K562 (cell line): ENCODE measurements at regions not wholly inside any gene's neighbourhood (a gene's known extent, or its start where the extent isn't known, plus 50 kb on each side); places are given as distances from the start of the nearest gene placed in this dataset.

Source experiments
- ATAC-seq: fragments of 200-7000 bp; cut with Tn5 transposase; 3 replicates; pipeline ENCODE4 v1.9.1; 2020; ENCODE audit warnings: moderate library complexity
- BruUV-seq: library from RNA; stranded (reverse); fragments of 400-500 nt; replicated peaks from 2 replicates; lab custom pipeline; 2021; lab: Mats Ljungman, UMichigan
- CTCF ChIA-PET: fragments of 300-600 bp; formaldehyde crosslinking; extraction: SDS; loops from one replicate; lab custom pipeline; 2021; ENCODE audit warnings: low intra/inter-chr PET ratio; lab: Yijun Ruan, JAX
- POLR2A ChIA-PET: fragments of 300-600, 350-650 bp; sonication (Branson Sonifier 250); formaldehyde crosslinking; extraction: SDS; loops from one replicate; lab custom pipeline; 2021; ENCODE audit warnings: antibody characterized with exemption, inconsistent platforms; lab: Yijun Ruan, JAX
- DNase-seq, 4 experiments: peaks; one replicate each; pipeline versions ENCODE4 v3.0.0 to v3.0.0-alpha.2; 2011 to 2018; ENCODE audit warnings: low spot score in 3 of 4, mixed read lengths in 3 of 4; ENCODE audit errors: extremely low read depth in 1 of 4
- FAIRE-seq: peaks from 2 replicates; lab custom pipeline; 2011; peaks lifted over from hg19 to GRCh38; lab: Jason Lieb, UNC
- H2AFZ ChIP-seq: 2 replicates; pipeline ENCODE4 v1.6.0; 2011; ENCODE audit warnings: low read depth, low read length, control low read depth, inconsistent platforms
- H3K27ac ChIP-seq: fragments of 200-600 bp; 3 replicates; pipeline ENCODE4 v1.8.0; 2011; ENCODE audit warnings: low read depth, mild to moderate bottlenecking, control low read depth, inconsistent platforms, low read length, moderate library complexity, mixed read lengths; ENCODE audit errors: extremely low read depth
- H3K27me3 ChIP-seq, 2 experiments: fragments of 300-600 bp in 1 of 2; 2 replicates in 1 of 2; 3 replicates in 1 of 2; pipeline versions ENCODE4 v1.6.0 to v1.8.0; 2011; ENCODE audit warnings: inconsistent platforms in 2 of 2, low read length in 2 of 2, mild to moderate bottlenecking in 1 of 2, mixed read lengths in 1 of 2, moderate library complexity in 1 of 2; ENCODE audit not compliant: control insufficient read depth in 2 of 2, insufficient read depth in 2 of 2
- H3K36me3 ChIP-seq: fragments of 300-600 bp; 3 replicates; pipeline ENCODE4 v1.8.0; 2011; ENCODE audit warnings: mild to moderate bottlenecking, low read length, inconsistent platforms; ENCODE audit not compliant: control insufficient read depth, insufficient read depth
- H3K4me1 ChIP-seq, 2 experiments: fragments of 200-600 bp in 1 of 2; replicated peaks in 1 of 2; 2 replicates in 1 of 2; 3 replicates in 1 of 2; pipeline versions ENCODE4 v1.5.1 to v1.8.0; 2011; ENCODE audit warnings: inconsistent platforms in 2 of 2, low read length in 2 of 2, mild to moderate bottlenecking in 1 of 2, mixed read lengths in 1 of 2, moderate library complexity in 1 of 2; ENCODE audit not compliant: control insufficient read depth in 2 of 2, insufficient read depth in 2 of 2
- H3K4me2 ChIP-seq: 2 replicates; pipeline ENCODE4 v1.6.1; 2011; ENCODE audit warnings: low read length, control low read depth, inconsistent platforms, mixed read lengths; ENCODE audit not compliant: insufficient read depth
- H3K4me3 ChIP-seq: fragments of 200-600 bp; sonication (generic), shearing (Covaris generic); 2 replicates; pipeline ENCODE4 v1.5.1; 2016; ENCODE audit warnings: control low read depth, inconsistent platforms
- H3K79me2 ChIP-seq: fragments of 200-600 bp; 3 replicates; pipeline ENCODE4 v1.8.0; 2011; ENCODE audit warnings: low read length, inconsistent platforms; ENCODE audit not compliant: control insufficient read depth, insufficient read depth
- H3K9ac ChIP-seq, 2 experiments: 2 replicates each; pipeline versions ENCODE4 v1.6.0 to v1.6.1; 2011; ENCODE audit warnings: low read depth in 2 of 2, low read length in 2 of 2, control low read depth in 1 of 2, inconsistent platforms in 1 of 2, mild to moderate bottlenecking in 1 of 2, mixed read lengths in 1 of 2; ENCODE audit not compliant: insufficient read depth in 1 of 2
- H3K9me1 ChIP-seq: one replicate; pipeline ENCODE4 v1.6.0; 2011; ENCODE audit warnings: inconsistent platforms, mild to moderate bottlenecking, low read length, moderate library complexity; ENCODE audit not compliant: control insufficient read depth, insufficient read depth
- H3K9me3 ChIP-seq: replicated peaks from 2 replicates; pipeline ENCODE4 v1.5.1; 2011; ENCODE audit warnings: low read depth, low read length, inconsistent platforms; ENCODE audit not compliant: control insufficient read depth, insufficient read depth
- H4K20me1 ChIP-seq: replicated peaks from 2 replicates; pipeline ENCODE4 v1.6.1; 2011; ENCODE audit warnings: low read length, inconsistent platforms, mixed read lengths; ENCODE audit not compliant: control insufficient read depth, insufficient read depth
- ADNP ChIP-seq: fragments of 200-800 bp; sonication (Bioruptor generic); IDR thresholded peaks from 2 replicates; pipeline ENCODE4 v1.6.1; 2016; ENCODE audit warnings: missing genetic modification characterization, missing compliant biosample characterization
- CHD1 ChIP-seq: fragments of 200-600 bp; sonication (generic); IDR thresholded peaks from one replicate; pipeline ENCODE4 v1.6.1; 2012; ENCODE audit warnings: mild to moderate bottlenecking, moderate library complexity, low read length, inconsistent platforms
- E2F4 ChIP-seq: sonication (generic); formaldehyde crosslinking; IDR thresholded peaks from 2 replicates; pipeline ENCODE4 v1.8.0; 2022; ENCODE audit warnings: mild to moderate bottlenecking, low read depth, missing genetic modification reagents
- HOXB6 ChIP-seq: fragments of 250-450 bp; sonication (Bioruptor Pico); IDR thresholded peaks from 2 replicates; pipeline ENCODE4 v1.5.1; 2022; ENCODE audit warnings: mild to moderate bottlenecking, borderline replicate concordance
- PTBP1 ChIP-seq: fragments of 200-400 bp; formaldehyde crosslinking; IDR thresholded peaks from 2 replicates; pipeline ENCODE4 v1.6.1; 2017; ENCODE audit warnings: low read depth, low read length
- PTRF ChIP-seq: fragments of 450-650 bp; IDR thresholded peaks from 2 replicates; pipeline ENCODE4 v1.6.1; 2016; ENCODE audit warnings: mild to moderate bottlenecking, missing genetic modification characterization, missing compliant biosample characterization
- RBM22 ChIP-seq: fragments of 200-400 bp; formaldehyde crosslinking; IDR thresholded peaks from 2 replicates; pipeline ENCODE4 v1.6.1; 2018; ENCODE audit warnings: low read length, low read depth; ENCODE audit not compliant: poor library complexity, severe bottlenecking
- RUNX1 ChIP-seq: sonication (generic); IDR thresholded peaks from 2 replicates; pipeline ENCODE4 v1.6.1; 2016; ENCODE audit warnings: antibody characterized with exemption, low read depth
- SRSF3 ChIP-seq: fragments of 200-400 bp; formaldehyde crosslinking; IDR thresholded peaks from 2 replicates; pipeline ENCODE4 v1.6.1; 2016; ENCODE audit warnings: mild to moderate bottlenecking, low read length, moderate library complexity; ENCODE audit not compliant: insufficient read depth
- U2AF1 ChIP-seq: fragments of 200-400 bp; formaldehyde crosslinking; optimal IDR thresholded peaks from 2 replicates; pipeline ENCODE3; 2017; ENCODE audit warnings: mild to moderate bottlenecking, low read depth, low read length, moderate library complexity
- VEZF1 ChIP-seq: fragments of 200-800 bp; sonication (Bioruptor generic); IDR thresholded peaks from 2 replicates; pipeline ENCODE4 v1.6.1; 2017; ENCODE audit warnings: missing genetic modification characterization, missing compliant biosample characterization
- ZNF134 ChIP-seq: fragments of 250-450 bp; sonication (Bioruptor Pico); conservative IDR thresholded peaks from 2 replicates; pipeline ENCODE4 v1.4.0; 2020
- ZNF696 ChIP-seq: fragments of 250-450 bp; sonication (Bioruptor Pico); conservative IDR thresholded peaks from 2 replicates; pipeline ENCODE4 v1.4.0; 2020; ENCODE audit warnings: mild to moderate bottlenecking, moderate library complexity
- WGBS: fragments of 100-300 bp; shearing (Covaris generic); methylation state at CpG from one replicate; pipeline ENCODE4 v1.1.6; 2016; ENCODE audit warnings: low coverage, mixed read lengths; ENCODE audit not compliant: insufficient coverage; ENCODE audit errors: missing lambda C conversion rate; 5-methylcytosine and 5-hydroxymethylcytosine counted together
- in situ Hi-C: fragments of 300-500 bp; cut with MboI; formaldehyde crosslinking; loops from 4 replicates; pipeline ENCODE4 v1.15.0; 2018; ENCODE audit warnings: inconsistent platforms, mixed read lengths
- intact Hi-C: fragments of 100-400 bp; cut with micrococcal nuclease; formaldehyde crosslinking; loops from 2 replicates; pipeline ENCODE4 v1.14.2; 2022

GRCh38 chr3:154926721-154927120 is 153.4 kb upstream of the MME start (continued):
- TF ChIP-seq ADNP (tag): no peak
- no peak for TF ChIP-seq SRSF3
- TF ChIP-seq PTRF: no peak
- TF ChIP-seq PTBP1: no peak
- no peak for TF ChIP-seq U2AF1
- no peak for TF ChIP-seq ZNF696

GRCh38 chr3:154921351-154921750 is 158.8 kb upstream of the MME start:
- ChIA-PET CTCF (no interaction called here), POLR2A (no interaction called here)
- no peak for FAIRE-seq
- 6% methylated on average over 2 of the region's 2 CpGs for WGBS
- H3K36me3 ChIP-seq: no peaks in the 10 kb centered on the region
- DNase-seq: no peak
- H4K20me1 ChIP-seq: no peaks in the 10 kb centered on the region
- no peak overlapping the region for H3K27ac ChIP-seq
- no TSS peak for BruUV-seq
- in situ Hi-C loops: no loop called here
- H2AFZ ChIP-seq: no peak overlapping the region
- H3K9me3 ChIP-seq: no peaks in the 10 kb centered on the region; the same call in 1 of the 2 replicates
- H3K9me1 ChIP-seq: no peaks in the 10 kb centered on the region
- no peaks in the 10 kb centered on the region for H3K27me3 ChIP-seq
- no peak for ATAC-seq
- H3K4me3 ChIP-seq: no peak overlapping the region
- TF ChIP-seq VEZF1 (no peak), RUNX1 (no peak), HOXB6 (no peak), RBM22 (no peak), CHD1 (no peak), ZNF134 (no peak), E2F4 (CRISPR knock-in tag) (no peak)
- H3K4me1 ChIP-seq: no peaks in the 10 kb centered on the region
- no peaks in the 10 kb centered on the region for H3K79me2 ChIP-seq
- intact Hi-C loops: no loop called here
- no peak overlapping the region for H3K9ac ChIP-seq
- H3K4me2 ChIP-seq: no peak overlapping the region
